GM21526 (cell line): ENCODE measurements at regions not wholly inside any gene's neighbourhood (a gene's known extent, or its start where the extent isn't known, plus 50 kb on each side); places are given as distances from the start of the nearest gene placed in this dataset.

ENCODE experiments used
- ATAC-seq: cut with Tn5 transposase; IDR thresholded peaks from one replicate; pipeline ENCODE4 v1.9.1; 2021; ENCODE audit warnings: moderate library complexity; ENCODE audit not compliant: unreplicated experiment, low FRiP score

DNA sequence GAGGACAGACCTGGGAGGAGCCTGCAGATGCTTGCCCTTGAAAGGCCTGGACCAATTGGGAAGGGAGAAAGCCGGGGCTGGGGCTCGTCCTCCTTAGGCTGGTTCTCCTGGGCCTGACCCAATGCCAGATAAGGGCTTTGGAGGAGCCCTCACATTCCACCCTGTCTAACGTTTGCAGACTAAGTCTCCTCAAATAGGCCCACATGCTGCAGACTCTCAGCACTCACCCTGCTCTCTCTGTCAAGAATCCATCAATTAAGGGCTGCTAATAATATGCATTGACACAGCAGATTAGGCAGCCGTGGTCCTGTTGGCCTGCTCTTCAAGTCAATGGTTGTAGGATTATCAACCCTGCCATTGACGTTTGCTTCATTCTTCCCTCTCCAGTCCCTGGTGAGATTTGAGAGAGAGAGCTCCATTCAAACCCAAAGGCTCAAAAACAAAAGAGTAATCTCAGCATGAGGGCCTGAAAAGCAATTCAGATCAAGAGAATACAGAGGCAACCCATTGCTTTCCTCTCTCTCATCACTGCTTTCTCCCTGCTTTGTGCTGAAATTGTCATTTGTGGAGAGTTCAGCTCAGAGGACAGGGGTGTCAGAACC is 167.6 kb downstream of the INSIG2 start:
- ATAC-seq = no peak

DNA sequence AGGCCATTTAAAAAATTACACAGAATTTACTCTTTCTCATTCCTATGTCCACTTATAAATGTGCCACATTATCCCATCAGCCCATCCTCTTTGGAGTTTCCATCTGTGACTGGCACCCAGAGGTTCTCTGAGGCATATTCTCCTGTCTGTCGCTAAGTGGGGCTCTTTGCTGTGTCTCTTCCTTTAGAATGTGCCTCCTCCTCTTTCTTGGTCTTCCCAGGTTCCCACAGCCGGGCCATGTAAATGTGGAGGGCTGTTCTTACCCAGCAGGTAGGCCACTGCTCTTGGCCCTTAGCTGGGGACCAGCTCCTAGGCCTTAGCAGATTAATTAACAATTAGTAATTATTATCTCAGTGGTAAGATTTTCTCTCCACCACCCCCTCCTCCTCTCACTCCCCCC is 167.0 kb downstream of the INSIG2 start:
- no peak for ATAC-seq

DNA sequence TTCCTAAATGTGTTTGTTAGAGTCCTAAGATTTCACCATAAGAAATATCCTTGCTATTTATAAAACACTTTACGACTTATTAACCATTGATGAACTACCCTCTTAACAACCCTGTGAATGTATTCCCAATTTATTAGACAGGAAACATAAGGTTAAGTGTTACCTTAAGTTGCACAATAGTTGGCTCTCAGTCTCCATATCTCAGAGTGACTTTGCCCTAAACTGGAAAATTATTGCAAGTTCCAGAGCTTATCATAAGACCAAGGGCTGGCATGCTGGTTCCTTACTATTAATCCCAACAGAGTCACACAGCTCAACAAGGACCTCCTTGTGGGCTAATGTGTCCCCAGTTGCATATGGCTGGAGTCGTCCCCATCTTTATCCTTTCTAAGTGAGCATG is 165.8 kb downstream of the INSIG2 start:
- no peak for ATAC-seq

DNA sequence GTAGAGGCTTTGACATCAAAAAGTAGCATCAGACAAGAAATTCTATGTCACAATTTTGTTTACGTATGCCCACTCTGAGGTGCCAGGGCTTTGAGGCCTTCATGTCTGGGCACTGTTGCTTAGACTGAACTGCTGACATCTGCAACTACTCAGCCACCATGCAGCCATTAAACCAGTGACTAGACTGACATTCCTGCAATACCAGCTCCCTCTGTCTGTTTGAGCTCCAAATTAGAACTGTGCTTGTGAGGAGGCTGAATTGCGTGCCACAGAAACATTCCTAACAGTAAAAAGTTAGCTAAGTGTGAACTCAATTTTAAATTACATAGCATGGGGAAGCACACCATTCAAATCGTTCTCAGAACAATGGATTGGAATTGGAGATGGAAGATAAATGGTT is 163.2 kb downstream of the INSIG2 start:
- no peak for ATAC-seq

DNA sequence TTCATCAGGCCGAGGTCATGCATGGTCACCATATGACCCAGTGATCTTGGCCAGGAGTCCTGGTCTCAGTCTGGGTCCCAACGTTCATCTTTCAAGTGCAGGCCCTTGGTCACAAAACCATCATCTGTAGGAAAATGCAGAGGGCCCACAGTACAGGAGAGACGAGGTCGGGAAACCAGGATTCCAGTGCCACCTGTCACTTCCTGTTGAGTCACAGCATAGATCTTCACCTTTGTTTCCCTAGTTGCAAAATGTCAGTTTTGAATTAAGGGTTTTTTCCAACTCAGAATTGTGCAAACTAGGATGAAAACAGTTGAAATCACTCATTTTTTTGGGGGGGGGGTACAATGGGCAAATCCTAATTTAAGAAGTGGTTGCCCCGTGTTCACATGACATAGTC is 162.2 kb downstream of the INSIG2 start:
- no peak for ATAC-seq

DNA sequence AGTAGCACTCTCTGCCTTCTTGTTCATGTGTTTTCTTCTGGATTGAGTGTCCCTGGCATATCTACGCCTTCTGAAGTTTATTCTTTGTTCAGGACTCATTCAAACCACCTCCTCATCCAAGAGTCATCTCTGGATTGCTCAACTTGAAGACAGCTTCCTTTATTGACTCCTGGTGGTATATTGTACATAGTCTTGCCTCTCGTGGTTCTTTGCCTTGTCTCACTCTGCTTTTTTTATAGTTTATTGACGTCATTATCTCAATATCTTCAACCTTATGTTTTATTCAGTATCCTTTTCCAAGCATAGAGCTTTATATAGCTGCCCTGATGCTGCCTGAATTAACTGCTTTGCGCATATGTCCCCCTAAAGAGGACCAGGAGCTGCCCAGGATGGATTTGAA is 161.7 kb downstream of the INSIG2 start:
- ATAC-seq = no peak

DNA sequence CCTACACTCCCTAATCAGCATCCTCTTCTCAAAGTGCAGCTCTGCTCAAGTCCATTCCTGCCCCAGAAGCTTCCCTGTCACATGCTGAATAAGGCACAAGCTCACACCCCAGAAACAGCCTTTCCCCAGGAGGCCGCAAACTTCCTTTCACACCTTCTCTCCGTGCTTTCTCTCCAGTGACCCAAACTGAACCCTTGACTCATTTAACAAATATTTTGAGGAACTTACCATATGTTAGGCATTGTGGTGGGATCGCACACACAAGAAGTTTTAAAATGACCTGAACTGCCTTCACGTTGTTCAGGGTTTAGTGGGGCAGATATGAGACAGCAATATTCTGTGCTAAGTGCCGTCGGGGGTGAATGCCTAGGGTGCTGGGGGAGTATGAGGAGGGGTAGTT is 161.3 kb downstream of the INSIG2 start:
- ATAC-seq = peak; percentile 66

DNA sequence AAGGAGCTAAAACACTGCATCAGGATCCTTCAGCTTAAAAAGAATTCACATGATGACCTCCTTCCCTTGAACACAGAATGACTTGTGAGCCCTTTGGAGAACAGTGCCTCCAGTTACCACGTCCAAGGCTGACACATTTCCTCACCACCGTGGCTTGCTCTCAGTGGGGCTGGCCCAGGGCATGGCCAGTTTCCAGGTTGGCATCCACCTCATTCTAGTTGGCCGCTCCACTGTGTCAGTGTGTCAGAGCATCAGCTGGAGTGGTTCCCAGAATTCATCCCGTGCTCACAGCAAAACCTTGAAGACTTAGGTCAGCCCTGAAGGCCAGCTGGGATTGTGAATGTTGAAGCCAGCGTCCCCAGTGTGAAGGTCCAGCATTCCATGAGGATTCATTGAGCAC is 158.5 kb downstream of the INSIG2 start:
- ATAC-seq = no peak

DNA sequence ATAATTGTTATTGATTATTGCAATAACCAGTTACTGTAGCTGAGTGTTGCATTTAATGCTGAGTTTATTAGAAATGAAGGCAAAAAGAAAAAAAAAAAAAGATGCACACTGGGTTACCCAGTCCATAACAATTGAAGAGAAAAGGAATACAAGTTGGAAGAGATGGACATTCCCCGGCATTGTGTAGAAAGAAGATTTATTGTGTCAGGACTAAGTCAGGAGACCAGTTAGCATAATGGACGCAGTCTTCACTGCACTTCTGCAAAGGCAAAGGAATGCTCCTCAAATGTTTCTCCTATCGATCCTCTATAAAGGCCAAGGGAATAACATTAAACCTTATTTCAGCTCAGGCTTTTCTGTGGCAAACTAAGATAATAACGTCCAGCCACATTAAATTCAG is 157.8 kb downstream of the INSIG2 start:
- no peak for ATAC-seq

DNA sequence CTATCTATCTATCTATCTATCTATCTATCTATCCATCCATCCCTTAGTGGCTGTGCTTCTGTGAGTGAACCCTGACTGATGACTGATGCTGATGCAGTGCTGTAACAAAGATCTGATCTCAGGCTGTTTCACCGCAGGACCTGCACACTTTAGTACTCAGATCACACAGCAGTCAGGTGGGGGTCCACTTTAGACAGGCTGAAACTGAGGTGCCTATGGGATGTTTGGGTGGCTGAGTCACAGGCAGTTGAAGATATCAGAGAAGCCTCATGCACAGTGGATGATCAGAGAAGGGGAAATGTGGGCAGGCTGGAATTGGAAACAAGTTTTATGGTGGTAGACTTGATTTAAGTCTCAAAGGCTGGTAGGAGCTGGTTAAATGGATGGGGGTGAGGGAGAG is 156.4 kb downstream of the INSIG2 start:
- no peak for ATAC-seq

DNA sequence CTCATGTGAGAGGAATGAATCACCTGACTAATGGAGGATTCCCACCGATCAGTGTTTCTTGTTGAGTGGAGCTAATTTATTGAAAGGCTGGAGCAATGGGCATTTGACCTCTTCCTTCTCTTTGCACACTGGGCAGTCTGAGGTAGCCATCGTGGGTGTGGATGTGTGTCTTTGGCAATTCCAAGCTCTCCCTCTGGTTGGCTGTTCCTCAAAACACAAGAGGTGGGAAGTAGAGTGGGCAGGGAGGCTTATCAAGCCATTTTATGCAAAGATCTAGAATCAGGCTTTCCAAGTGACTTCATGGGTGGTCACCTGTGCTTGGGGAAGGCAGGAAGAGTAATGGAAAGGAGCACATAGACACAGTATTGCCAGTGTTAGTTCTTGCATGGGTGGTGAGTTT is 154.8 kb downstream of the INSIG2 start:
- no peak for ATAC-seq

DNA sequence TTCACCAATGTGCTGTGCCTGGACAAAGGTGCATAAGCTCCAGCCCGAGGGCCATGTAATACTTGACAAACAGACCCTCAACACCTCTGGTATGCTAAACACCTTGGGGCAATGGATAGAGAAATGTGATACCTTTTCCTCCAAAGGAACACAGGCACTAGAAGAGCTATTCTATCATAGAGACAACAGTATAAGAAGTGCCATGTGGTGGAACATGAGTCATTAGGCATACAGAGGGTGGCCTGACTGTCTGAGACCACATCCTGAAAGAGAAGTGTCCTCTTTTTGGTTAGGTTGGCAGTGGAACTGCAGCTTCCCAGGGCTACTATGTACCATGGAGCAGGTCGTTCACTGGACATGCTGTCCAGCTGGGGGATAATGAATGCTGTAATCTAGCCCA is 153.9 kb downstream of the INSIG2 start:
- no peak for ATAC-seq

DNA sequence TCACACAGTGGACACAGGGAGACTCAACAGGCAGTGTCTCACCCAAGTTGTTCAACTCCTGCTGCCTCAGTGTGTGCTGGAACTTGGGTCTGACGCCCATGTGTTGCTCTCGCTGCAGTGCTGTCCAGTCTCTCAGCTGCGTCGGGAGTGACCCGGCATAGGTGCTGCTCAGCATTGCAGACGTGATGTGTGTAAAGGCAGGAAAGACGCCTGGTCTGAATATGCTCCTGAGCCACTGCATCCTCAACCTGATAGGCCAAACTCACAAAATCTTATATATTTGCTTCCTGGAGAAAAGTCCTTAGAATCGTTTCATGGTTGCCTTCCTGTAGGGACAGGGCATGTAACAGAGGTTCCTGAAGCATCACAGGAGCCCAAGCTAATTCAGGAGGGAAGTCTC is 152.9 kb downstream of the INSIG2 start:
- no peak for ATAC-seq

DNA sequence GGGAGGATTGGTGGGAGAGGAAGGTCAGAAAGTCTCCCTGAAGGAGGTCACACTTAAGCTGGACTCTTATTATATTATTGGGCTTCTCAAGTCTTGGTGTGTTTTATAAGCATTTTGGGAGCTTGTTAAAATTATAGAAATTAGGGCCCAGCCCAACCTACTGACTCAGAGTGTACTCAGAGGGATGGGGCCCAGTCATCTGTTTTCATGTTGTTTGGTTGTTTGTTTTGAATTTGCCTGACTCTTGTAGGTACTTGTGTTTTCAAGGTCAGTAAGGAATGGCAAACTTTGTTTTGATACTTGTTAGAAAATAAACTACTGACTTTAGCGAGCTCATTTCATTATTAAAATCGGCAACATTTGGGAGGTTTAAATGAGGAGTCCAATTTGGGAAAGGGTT is 152.0 kb downstream of the INSIG2 start:
- no peak for ATAC-seq

DNA sequence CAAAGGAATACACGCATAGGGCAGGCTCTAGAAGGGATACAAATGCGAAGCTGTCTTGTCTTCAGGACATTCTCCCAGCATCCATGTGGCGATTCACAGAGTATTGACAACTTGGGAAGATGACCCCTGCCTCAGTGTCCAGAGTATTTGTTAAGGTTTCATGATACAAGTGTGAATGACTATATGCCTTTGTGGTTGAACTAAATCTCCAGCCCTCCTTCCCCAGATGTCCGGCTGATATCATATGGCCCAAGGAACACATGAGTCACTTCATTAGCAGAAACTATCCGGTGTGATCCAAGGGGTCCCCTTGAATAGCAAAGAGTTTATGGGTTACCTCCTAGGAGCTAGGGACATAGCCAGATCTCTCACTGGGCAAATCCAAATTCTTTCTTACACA is 151.0 kb downstream of the INSIG2 start:
- ATAC-seq = no peak

DNA sequence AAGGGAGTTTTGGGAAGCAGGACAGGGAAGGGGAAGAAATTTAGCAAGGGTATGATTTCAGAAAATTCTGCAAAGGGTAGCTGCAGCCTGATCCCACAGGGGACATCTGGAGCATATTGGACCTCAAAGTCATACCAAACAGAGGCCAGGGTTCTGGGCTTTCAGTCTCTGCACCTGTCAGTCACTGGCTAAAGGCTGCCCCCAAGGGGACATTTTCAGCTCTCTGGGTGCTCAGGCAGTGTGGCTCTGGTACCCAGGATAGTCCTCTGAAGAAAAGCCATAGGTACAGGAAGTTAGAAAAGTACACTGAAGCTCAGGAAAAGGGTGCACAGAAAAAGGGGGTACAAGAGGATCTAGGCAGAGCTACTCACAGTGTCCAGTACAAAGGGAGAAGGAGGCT is 149.2 kb downstream of the INSIG2 start:
- ATAC-seq = no peak

DNA sequence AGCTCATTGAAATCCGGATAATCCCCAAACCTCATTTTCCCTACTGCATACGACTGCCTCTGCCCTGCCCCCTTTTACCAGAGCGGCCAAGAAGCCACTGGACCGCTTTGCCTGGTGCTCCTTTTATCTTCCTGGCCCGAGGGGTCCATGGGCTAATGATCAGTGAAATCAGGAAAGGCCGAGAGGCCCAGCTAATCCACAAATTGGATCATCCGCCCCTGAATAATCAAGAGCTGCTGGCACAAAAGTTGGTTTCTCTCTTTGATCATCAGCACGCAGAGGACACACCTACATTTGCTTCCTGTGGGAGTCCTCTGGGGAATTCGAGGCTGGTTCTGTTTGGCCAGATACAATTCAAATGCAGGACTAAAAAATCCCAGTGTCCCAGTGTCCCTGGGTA is 144.5 kb downstream of the INSIG2 start:
- ATAC-seq = no peak

DNA sequence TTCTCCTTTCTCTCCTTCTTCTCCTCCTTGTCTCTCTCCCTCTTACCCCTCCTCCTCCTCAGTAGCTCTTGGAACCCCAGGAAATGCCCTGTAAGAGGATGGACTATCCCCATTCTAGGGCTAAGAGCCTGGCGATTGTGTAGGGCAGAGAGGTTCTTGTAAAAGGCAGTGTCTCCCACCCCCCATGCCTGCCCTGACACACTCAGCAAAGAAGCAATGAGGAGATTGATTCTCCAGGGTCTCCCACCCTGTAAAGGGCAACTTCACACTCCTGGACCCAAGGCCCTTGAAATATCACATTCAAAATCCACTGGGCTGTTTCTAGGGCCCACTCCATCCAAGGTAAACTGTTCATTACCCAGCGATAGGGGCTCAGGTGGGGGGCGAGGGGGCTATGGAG is 144.1 kb downstream of the INSIG2 start:
- no peak for ATAC-seq

DNA sequence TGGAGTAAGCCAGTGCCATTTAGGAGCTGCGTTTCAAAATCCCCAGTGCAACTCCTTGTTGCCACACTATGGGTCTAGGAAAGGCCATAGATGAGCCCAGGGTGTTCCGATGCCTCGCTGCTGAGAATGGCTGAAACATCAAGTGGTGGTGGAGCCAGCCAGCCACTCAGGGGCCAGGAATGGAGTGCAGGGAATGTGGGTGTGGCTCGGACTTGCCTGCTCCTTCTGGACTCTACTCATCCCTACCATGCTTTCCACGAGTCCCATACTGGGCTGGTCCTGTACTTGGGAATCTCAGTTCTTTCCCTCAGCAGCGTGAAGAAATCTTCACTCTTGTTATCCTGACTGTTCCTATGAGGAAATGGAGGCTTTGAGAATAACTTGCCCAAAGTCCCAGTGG is 143.5 kb downstream of the INSIG2 start:
- ATAC-seq = no peak

DNA sequence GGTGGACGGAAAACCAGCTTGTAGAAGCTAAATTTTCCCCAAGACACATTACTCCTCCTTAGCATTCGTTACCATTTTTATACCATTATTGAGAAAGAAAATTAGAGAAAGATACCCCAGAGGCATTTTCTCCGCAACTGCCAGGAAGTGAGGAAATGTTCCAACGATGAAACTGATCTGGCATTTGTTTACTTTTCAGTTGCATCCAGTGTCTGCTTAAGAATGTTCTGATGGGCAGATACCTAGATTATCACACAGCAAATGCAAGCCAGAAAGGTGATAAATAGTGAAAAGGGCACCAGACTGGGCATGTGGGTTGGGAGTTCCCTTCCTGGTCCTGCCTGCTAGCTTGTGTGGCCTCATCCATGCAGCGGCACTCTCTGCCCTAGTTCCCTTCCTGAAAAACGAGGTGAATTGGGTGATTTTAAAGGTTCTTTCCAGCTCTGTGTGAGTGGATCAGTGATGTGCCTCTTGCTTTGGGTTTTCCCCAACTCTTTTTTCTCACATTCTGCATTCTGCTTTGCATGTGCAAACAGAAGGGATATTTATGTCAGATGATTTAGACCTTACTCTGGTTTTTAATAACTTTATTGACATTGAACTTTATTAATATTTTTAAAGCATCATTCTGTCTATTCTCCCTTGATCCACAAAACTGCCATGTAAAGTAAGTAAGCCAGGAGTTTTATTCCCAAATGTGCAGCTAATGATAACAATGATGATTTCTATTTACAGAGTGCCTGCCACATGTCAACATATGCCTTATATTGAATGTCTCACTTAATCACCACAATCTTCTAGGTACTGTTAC is 139.6 kb downstream of the INSIG2 start:
- no peak for ATAC-seq

DNA sequence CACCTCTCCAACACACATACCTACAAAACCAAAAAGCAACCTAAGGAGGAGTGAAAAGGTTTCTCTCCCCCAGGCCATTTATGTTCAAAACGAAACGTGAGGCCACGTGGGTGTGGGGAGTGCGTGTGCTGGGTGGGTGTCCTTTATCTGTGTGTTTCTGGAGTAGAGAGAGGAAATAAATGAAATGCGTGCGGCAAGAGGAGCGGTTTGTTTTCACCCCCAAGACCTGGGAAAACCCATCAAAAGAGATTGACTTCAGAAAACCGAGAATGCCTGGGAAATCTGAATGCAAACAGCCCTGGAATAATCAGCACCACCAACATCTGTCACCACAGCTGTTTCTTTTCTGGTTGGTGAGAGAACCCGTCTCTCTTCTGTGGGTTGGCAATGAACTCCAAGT is 137.4 kb downstream of the INSIG2 start:
- ATAC-seq = no peak

DNA sequence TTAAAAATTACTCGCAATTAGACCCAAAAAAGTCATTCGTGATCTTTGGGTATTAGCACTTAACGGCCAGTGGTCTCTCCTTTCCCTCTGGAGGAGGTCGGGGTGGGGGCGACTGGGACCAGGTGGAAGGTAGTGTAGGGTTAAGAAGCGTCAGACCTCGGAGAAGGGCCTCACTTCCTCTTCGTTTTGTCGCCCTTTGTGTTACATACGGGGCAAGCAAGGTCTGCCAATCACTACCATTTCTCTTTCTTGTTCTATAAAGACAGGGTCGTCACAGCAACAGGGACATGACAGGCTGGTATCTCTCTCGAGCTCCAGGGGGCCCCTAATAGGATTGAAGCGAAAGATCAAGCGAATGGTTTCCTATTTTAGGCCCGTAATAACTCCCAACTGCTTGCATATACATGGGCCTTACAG is 136.6 kb downstream of the INSIG2 start:
- no peak for ATAC-seq
